ENCODE measurements at regions not wholly inside any gene's neighbourhood (a gene's known extent, or its start where the extent isn't known, plus 50 kb on each side); places are given as distances from the start of the nearest gene placed in this dataset.

DNA sequence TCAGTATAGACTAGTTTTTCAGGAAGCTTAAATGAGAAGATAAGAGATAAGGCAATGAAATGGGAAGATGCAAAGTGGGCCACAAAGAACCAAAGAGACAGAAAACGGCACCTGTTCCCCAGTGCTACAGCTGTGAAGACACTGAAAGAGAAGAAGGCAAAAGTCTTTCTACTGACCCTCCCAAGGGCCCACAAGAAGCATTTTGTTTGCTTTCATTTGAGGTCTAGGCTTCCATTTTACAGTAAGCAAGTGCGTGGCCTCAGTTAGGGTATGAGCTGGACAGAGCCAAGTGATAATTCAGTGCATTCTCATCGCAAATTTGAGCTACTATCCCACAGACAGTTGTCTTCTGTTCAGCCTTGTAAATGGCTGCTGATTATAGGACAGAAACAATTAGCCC, 53.4 kb upstream of the STK17B start:
- 89% methylated on average over 3 of the region's 3 CpGs for WGBS
- Histone ChIP-seq H3K4me3 (ENCODE audit: low read depth, low read length) (no peak overlapping the region), H3K27ac (ENCODE audit: low read depth) (no peak overlapping the region), H3K4me1 (ENCODE audit: insufficient read depth) (no peaks in the 10 kb centered on the region), H3K36me3 (ENCODE audit: insufficient read depth) (no peaks in the 10 kb centered on the region)
- no peak for DNase-seq (ENCODE audit: extremely low spot score)

DNA sequence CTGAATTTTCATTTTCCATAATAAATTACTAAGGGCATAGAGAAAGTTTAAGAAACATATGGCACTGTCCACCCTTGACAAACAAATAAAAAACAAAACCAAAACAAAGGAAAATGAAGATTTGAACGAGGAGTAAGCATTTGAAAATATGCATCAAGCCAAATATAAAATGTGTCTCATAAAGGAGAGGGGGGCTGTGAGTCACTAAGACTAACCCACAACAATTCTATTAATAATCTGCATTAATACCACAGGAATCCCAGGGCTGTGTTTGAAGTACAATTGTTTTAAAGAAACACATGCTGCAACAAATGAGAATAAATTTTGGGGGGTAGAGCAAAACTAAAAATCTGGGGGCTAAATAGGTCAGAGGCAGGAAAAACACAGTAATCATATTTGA, 53.8 kb upstream of the STK17B start:
- DNase-seq (ENCODE audit: extremely low spot score) = no peak
- WGBS = 33% methylated on average over 1 of the region's 1 CpG
- no peaks in the 10 kb centered on the region for H3K36me3 ChIP-seq (ENCODE audit: insufficient read depth)
- H3K27ac ChIP-seq (ENCODE audit: low read depth) = no peak overlapping the region
- H3K4me1 ChIP-seq (ENCODE audit: insufficient read depth) = no peaks in the 10 kb centered on the region
- no peak overlapping the region for H3K4me3 ChIP-seq (ENCODE audit: low read depth, low read length)

DNA sequence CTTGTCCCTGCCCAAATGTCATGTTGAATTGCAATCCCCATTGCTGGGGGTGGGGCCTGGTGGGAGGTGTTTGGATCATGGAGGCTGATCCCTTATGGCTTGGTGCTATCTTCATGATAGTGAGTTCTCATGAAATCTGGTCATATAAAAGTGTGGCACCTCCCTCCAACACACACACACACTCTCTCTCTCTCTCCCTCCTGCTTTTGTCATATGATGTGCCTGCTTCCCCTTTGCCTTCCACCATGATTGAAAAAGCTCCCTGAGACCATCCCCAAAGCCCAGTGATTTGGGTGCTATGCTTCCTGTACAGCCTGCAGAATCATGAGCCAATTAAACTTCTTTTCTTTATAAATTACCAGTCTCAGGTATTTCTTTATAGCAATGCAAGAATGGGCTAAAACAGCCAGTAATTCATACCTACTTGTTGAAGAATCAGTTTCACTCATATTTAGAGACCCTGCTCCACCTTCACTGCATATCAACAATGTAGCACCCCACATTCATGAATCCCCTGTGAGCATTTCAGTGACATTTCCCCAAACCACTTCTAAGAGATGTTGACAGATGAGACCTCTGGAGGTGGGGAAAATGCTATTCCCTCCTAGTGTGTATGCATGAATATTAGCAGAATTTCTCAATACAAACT, 54.8 kb upstream of the STK17B start:
- no peaks in the 10 kb centered on the region for H3K4me1 ChIP-seq (ENCODE audit: insufficient read depth)
- no peak overlapping the region for H3K27ac ChIP-seq (ENCODE audit: low read depth)
- no peak overlapping the region for H3K4me3 ChIP-seq (ENCODE audit: low read depth, low read length)
- H3K36me3 ChIP-seq (ENCODE audit: insufficient read depth) = no peaks in the 10 kb centered on the region
- DNase-seq (ENCODE audit: extremely low spot score) = no peak

DNA sequence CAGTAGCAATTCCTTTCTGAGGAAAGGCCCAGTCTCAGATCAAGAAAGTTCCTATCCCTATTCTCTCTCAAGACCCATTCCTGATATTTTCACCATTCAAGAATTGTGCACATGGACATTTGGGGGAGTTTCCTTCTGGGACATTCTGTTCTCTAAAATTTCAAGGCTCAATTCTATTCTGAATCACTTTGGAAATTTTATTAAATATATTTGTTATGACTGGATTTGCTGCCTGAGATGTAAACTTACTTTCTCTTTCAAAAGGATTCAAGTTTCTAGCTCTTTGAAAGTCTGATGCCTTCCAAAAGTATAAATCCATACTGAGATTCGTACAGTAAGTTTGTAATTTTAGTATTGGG, 55.3 kb upstream of the STK17B start:
- no peak for DNase-seq (ENCODE audit: extremely low spot score)
- Histone ChIP-seq H3K27ac (ENCODE audit: low read depth) (no peak overlapping the region), H3K4me3 (ENCODE audit: low read depth, low read length) (no peak overlapping the region), H3K36me3 (ENCODE audit: insufficient read depth) (no peaks in the 10 kb centered on the region), H3K4me1 (ENCODE audit: insufficient read depth) (no peaks in the 10 kb centered on the region)
- 81% methylated on average over 1 of the region's 1 CpG for WGBS

DNA sequence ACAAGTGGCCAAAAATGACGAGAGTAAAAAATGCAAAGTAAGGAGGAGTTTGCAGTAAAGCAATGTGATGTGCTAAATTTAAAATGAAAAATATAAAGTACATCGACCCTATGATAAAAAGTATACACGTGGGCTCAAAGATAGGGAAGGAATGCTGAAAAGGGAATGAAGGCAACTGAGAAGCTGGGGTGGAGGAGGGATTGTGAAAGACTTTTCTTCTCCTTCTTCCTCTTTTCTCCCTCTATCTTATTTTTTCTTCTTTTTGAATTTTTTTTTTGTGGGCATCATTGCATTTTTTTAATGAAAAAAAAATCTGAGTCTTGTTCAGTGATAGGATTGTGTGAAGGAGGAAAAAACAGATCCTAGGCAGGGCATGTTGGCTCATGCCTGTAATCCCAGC, 57.6 kb upstream of the STK17B start:
- DNase-seq (ENCODE audit: extremely low spot score) = no peak
- Histone ChIP-seq H3K36me3 (ENCODE audit: insufficient read depth) (no peaks in the 10 kb centered on the region), H3K4me3 (ENCODE audit: low read depth, low read length) (no peak overlapping the region), H3K4me1 (ENCODE audit: insufficient read depth) (no peaks in the 10 kb centered on the region), H3K27ac (ENCODE audit: low read depth) (no peak overlapping the region)
- 54% methylated on average over 3 of the region's 3 CpGs for WGBS

DNA sequence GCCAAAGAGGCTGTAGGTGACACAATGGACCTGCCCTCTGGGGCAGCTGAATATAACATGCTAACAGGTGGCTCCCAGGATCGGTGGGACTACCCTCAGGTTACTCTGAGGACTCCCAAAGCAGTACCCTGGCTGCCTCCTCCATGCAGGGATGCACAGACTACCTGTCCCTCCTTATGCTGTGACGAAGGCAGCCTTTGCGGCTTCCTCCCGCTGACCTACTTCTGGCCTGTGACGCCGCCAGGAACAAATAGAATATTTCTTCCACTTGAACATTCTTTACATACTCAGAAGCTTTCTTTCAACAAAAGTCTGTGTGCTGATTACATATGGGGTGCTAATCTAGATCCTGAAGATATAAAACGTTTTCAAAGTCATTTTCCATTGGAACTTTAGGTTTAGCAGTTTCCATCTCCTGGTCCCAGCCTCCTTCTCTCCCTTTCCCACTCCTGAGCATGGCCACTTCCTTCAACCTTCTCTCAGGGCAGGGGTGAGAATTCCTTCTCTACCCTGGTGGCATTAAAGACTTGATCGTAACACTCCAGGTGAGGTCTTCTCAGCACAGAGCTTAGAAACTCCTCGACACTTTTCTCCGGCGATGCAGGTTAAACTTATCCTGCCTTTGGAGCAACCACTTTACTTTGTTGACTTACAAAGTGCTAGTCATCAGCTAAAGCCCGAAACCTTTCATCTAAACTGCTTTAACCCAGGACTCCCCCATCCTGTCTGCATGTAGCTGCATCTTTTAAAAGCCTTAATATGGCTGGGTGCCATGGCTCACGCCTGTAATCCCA, 58.9 kb upstream of the STK17B start:
- Histone ChIP-seq H3K36me3 (ENCODE audit: insufficient read depth) (no peaks in the 10 kb centered on the region), H3K27ac (ENCODE audit: low read depth) (no peak overlapping the region), H3K4me1 (ENCODE audit: insufficient read depth) (no peaks in the 10 kb centered on the region), H3K4me3 (ENCODE audit: low read depth, low read length) (no peak overlapping the region)
- no peak for DNase-seq (ENCODE audit: extremely low spot score)
- 87% methylated on average over 13 of the region's 13 CpGs for WGBS

DNA sequence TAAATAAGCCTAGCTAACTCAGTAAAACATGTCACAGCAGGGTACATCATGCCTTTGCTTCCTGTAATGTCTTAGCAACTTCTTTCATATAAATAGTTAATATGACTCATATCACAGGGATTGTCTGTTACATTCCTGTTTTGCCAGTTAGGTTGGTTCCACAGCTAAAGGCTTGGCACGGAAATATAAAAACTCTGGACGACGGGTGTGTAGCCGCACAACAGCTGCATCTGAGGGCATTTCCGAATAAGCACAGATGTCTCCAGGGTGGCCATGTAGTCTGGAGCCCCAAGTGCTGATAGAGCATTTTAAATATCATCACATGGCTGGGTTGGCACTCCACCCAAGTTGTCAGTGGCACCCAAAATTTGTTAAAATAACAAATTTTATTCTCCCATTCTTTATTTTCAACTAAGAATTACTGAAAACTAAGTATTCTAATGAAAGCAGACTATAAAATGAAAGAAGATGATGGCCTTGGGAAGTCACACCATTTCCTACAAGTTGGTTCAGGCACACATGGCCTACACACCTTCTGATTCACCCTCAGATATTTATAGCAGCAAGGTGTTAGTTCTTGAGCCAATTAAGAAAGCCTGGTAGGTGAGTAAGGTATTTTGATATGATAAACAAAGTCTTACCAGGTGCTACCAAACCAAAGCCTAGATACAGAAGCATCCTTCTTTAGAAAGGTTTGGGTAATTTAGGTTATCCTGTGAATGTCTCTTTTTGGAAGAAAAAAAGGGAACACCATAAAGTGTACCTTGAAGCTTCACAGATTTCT, 61.8 kb upstream of the STK17B start:
- Histone ChIP-seq H3K4me1 (ENCODE audit: insufficient read depth) (no peaks in the 10 kb centered on the region), H3K27ac (ENCODE audit: low read depth) (peak overlapping the region; percentile 83), H3K36me3 (ENCODE audit: insufficient read depth) (no peaks in the 10 kb centered on the region), H3K4me3 (ENCODE audit: low read depth, low read length) (no peak overlapping the region)
- peak; percentile 79 for DNase-seq (ENCODE audit: extremely low spot score)
- WGBS = 29% methylated on average over 5 of the region's 5 CpGs

DNA sequence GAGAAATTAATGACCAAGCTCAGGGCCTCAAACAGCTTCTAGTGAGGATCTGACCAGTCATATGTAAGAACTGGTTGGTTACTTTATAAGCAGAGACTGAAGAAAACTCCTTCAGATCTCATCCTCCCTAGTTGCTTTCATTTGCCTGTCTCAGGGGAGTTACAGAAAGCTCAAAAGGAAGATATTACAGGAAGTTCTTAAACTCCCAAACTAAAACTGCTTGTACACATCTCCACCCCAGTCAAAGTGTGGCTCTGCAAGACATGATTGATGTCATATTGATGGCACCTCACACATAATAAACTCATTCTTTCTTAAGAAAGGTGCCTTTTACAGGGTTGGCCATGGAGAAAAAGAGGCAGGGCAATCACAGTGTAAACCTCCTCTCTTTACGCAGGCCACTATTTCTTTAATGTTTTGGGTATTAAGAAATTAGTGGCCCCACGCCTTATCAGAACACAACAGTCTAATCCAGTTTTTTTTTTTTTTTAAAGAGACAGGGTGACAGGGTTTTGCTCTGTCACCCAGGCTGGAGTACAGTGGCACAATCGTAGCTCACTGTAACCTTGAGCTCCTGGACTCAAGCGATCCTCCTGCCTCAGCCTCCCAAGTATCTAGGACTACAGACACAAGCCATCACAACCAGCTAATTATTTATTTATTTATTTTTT, 62.6 kb upstream of the STK17B start:
- Histone ChIP-seq H3K4me3 (ENCODE audit: low read depth, low read length) (no peak overlapping the region), H3K27ac (ENCODE audit: low read depth) (peak overlapping the region; percentile 50), H3K4me1 (ENCODE audit: insufficient read depth) (no peaks in the 10 kb centered on the region), H3K36me3 (ENCODE audit: insufficient read depth) (no peaks in the 10 kb centered on the region)
- 89% methylated on average over 4 of the region's 4 CpGs for WGBS
- DNase-seq (ENCODE audit: extremely low spot score) = no peak

DNA sequence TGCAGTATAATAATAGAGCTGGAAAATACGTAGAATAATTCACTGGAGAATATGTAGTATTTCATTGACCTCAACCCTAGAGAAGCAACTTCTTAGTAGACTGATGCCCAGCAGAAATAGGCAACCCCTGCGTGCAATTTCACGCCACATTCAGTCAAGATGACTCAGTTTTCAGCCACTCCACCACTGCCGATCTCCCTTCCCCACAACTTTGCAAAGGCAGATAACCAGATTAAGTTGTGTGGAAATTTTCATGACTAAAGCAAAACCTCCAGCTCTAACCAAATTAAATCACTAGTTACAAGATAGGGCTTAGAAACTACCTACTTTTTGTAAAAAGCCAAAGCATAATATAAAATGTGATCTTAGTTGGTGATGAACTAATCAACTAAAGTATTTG, 63.3 kb upstream of the STK17B start:
- Histone ChIP-seq H3K4me3 (ENCODE audit: low read depth, low read length) (no peak overlapping the region), H3K27ac (ENCODE audit: low read depth) (no peak overlapping the region), H3K36me3 (ENCODE audit: insufficient read depth) (no peaks in the 10 kb centered on the region), H3K4me1 (ENCODE audit: insufficient read depth) (no peaks in the 10 kb centered on the region)
- WGBS = 78% methylated on average over 4 of the region's 4 CpGs
- no peak for DNase-seq (ENCODE audit: extremely low spot score)

DNA sequence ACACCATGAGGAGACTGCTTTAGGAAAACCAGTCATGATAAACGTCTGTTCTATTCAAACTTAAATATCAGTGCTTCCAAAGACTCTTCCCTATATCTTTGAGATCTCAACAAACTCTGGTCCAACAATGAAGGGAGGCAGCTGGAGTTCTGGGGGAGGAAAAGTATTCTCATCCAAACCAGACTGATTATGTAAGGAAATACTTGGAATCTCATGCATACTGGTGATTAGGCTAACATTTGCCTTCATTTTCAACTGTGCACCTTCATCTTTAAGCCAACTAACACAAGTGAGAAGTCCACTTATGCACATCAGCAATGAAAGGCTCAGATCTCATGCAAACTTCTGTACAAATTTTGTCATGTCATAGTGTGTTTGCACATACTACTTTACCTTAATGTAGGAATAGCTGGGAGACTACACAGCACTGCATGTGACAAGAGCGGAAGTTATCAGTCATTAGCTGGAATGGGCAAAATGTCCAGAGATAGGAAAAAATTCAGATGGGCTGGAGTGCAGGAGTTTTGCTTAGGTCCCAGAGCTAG, 67.5 kb upstream of the STK17B start:
- no peaks in the 10 kb centered on the region for H3K4me1 ChIP-seq (ENCODE audit: insufficient read depth)
- no peak for DNase-seq (ENCODE audit: extremely low spot score)
- H3K36me3 ChIP-seq (ENCODE audit: insufficient read depth) = no peaks in the 10 kb centered on the region
- WGBS = 64% methylated on average over 2 of the region's 2 CpGs
- H3K27ac ChIP-seq (ENCODE audit: low read depth) = no peak overlapping the region
- H3K4me3 ChIP-seq (ENCODE audit: low read depth, low read length) = no peak overlapping the region

DNA sequence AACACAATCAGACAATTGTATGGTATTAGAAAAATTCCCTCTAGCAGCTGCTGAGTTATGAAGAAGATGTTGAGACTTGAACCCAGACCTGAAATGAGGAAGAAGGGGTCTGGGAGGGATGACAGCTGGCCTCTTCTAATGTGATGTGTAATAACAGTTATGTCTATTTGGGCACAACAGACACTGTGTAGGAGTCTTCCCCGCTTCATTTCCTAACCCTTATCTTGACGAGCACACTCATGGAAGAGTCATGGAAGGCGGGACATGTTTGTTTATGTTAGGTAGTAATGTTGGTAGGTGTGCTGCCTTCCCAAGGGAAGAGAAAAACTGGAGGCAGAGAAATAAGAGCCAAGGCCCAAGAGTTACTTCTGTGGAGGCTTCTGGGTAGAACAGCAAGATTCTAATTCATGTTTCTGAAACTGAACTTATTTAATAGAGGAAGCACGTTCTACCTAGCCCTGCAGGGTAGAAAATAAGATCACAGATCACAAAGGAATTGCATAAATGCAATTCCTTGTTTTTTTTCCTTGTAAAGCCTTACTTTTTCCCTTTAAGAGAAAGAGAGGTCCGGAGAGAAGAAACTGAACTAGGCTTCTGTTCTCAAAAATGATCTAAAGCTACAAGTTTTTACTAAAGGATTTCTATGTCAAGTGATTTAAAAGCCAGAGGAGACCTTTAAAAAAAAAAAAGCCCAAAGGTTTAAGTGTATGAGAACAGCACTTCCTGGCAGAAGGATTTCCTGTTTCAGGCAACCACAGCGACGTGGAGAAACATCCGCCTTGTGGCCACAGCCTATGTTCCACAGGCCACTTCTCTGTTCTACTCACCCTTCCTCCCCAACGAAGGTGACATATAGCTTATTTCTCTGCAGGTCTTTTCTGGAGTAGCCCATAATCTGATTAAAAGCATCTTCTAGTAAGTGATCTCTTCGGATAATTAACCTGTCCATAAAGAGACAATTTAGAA, 68.5 kb upstream of the STK17B start:
- H3K36me3 ChIP-seq (ENCODE audit: insufficient read depth) = no peaks in the 10 kb centered on the region
- no peak overlapping the region for H3K27ac ChIP-seq (ENCODE audit: low read depth)
- no peak for DNase-seq (ENCODE audit: extremely low spot score)
- H3K4me3 ChIP-seq (ENCODE audit: low read depth, low read length) = no peak overlapping the region
- 65% methylated on average over 10 of the region's 10 CpGs for WGBS
- H3K4me1 ChIP-seq (ENCODE audit: insufficient read depth) = no peaks in the 10 kb centered on the region

DNA sequence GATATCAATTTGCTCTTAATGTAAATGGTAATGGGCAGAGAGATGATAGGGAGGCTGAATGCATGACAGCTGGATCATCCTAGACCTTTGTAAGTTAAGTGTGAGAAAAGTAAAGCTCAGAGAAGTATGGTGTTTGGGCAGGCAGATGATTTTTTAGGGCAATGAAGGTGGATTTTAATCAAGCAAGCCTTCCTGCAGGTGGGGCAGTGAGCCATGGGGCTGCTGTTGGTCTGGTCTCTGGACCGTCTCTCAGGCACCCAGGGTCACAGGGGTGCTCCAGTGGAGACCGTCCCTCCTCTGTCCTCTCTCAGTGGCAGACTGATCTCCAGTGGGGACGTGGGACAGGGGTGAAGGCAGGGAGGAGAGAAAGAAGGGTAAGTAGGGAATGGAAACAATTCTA, 69.8 kb upstream of the STK17B start:
- H3K4me3 ChIP-seq (ENCODE audit: low read depth, low read length) = no peak overlapping the region
- 83% methylated on average over 3 of the region's 3 CpGs for WGBS
- H3K36me3 ChIP-seq (ENCODE audit: insufficient read depth) = no peaks in the 10 kb centered on the region
- peak overlapping the region; percentile 33 for H3K27ac ChIP-seq (ENCODE audit: low read depth)
- no peaks in the 10 kb centered on the region for H3K4me1 ChIP-seq (ENCODE audit: insufficient read depth)
- no peak for DNase-seq (ENCODE audit: extremely low spot score)

Measured in urinary bladder (tissue), 3 donors.